GM19025 (cell line): ENCODE measurements at regions not wholly inside any gene's neighbourhood (a gene's known extent, or its start where the extent isn't known, plus 50 kb on each side); places are given as distances from the start of the nearest gene placed in this dataset.

ENCODE experiments used
- ATAC-seq: cut with Tn5 transposase; IDR thresholded peaks from one replicate; pipeline ENCODE4 v1.9.1; 2021; ENCODE audit warnings: mild to moderate bottlenecking, low read depth, moderate library complexity; ENCODE audit not compliant: unreplicated experiment

GRCh38 chr3:34218706-34219385 lies 420.4 kb downstream of the PDCD6IP start:
- ATAC-seq: no peak

GRCh38 chr3:34219556-34219955 lies 421.1 kb downstream of the PDCD6IP start:
- ATAC-seq: no peak

DNA sequence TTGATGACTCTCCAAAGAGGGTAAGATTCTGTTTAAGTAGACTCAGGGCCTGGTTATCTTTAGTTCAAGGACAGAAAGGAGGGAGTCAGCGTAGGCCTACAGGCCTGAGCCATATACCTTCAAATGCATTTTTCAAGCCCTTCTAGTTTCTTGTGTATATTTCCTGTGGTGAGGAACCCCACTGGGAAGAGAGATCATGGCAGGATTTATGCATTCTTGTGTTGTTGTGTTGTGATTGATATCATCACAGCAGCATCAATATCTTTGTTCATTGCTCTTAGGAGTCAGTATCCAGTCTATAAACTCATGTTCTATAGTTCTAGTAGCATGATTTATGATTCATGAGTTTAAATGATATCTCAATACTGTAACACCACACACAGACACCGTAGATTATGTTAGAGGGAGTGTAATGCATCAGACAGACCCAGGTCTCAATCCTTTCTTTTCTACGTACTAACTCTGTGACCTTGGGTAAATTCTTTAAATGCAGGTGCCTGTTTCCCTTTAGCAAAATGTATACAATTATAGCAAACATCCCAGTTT lies 427.5 kb downstream of the PDCD6IP start:
- ATAC-seq: no peak

DNA sequence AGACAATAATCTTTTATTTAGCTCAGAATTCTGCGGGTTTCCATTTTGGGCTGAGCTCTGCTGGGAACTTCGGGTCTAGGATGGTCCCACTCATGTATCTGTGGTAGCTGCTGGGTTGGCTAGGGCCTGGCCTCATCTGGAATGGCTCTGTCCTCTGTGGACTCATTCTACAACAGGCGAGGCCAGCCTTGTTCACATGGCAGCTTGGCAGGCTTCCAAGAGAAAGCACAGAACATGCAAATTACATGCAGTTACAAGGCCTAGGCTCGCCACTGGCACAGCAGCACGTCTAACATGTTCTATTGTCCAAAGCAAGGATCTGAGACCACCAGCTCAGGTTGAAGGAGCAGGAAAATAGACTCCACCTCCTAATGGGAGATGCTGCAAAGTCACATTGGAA lies 431.4 kb downstream of the PDCD6IP start:
- no peak for ATAC-seq

- no peak for ATAC-seq
Observed at GRCh38 chr3:34235096-34235495, 436.7 kb downstream of the PDCD6IP start.

GRCh38 chr3:34237946-34238345 lies 439.5 kb downstream of the PDCD6IP start:
- ATAC-seq: no peak

- ATAC-seq: no peak
Observed at GRCh38 chr3:34238407-34238806, 440.0 kb downstream of the PDCD6IP start.

DNA sequence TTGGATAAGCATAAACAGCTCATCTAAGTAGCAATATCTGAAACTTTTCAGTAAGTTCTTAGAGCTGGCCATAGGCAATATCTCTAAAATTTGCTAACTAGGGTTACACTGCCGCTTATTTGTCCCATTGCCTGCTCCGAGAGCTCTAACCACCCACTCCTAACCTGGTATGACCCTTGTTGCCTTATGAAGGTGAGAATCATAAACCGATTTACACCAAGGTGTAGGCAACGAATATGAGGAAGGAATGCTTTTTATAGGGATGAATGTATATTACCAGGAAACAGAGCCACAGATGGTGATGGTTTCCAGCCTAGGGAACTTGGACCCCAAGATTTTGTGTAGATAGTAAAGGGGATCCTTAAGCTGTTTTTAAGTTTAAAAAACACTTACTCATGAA lies 440.9 kb downstream of the PDCD6IP start:
- ATAC-seq: no peak

- ATAC-seq: no peak
Observed at GRCh38 chr3:34239875-34240274, 441.4 kb downstream of the PDCD6IP start.

- ATAC-seq: no peak
Observed at GRCh38 chr3:34247401-34247800, 449.0 kb downstream of the PDCD6IP start.

DNA sequence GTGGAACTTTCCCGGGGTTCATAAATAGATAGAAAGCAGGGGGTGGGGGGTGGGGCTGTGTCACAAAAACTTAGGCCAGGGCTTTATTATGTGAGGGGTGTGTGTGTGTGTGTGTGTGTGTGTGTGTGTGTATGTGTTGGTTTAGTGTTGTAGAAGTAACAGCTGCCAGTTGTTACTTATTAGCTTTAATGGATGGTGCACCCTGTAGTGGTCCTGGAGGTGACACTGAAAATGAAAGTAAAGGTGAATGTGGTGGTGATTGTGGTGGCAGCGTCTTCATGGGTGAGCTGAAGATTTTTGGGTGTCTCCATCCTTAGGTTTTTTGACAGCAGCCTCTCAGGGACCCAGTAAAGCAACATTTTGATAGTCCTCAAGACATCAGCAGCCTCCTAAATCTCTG lies 449.9 kb downstream of the PDCD6IP start:
- ATAC-seq: peak; percentile 94

DNA sequence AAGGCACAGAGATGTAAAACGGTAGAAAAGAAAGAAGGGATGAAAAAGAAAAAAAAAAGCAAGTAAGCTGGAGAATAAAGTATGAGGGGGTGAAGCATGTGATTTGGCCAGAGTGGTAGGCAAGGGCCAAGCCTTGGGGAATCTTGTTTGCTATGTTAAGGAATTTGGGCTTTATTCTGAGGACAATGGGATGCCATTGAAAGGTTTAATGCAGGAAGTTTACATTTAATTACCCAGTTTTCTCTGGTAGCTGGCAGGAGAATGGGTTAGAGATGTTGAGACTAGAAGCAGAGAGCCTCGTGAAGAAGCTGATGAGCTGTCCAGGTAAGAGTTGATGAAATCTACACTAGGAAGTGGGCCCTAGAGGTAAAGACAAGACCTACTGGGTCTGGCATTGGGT lies 455.9 kb downstream of the PDCD6IP start:
- ATAC-seq: no peak

GRCh38 chr3:34256021-34256420 lies 457.6 kb downstream of the PDCD6IP start:
- no peak for ATAC-seq

- ATAC-seq: no peak
Observed at GRCh38 chr3:34256791-34257190, 458.4 kb downstream of the PDCD6IP start.

- no peak for ATAC-seq
Observed at GRCh38 chr3:34258271-34258998, 460.0 kb downstream of the PDCD6IP start.

DNA sequence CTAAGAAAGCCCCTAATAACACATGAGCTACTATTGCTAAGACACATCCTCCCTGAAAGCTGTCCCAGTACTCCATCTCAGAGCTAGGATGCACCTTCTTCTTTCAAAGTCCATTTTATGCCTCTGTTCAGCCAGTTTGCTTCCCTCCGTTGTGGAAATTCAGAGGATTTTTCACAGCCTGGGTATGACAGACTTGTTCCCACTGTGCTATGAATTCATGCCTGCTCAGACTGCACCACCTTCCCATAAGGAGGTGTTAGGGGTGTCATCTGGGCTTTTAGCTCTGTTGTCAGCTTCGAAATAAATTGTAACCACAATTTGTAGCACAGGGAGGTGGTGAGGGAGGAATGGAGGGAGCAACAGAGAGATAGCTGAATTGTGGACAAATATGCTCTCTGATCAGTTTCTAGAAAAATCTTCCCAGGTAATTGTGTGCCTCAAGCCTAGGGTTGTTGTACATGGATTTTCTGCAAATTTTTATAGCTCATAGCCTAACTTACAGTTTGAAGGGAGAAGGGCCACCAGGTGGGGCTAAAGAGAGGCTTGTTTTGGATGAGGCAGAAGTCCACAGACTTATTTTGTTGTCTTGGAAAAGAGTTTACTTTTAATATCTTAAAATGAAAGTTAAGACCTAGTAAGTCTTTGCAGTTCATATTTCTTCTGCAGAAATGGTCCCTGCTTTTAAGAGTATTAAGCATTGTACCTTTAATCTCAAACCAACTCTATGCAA lies 462.0 kb downstream of the PDCD6IP start:
- ATAC-seq: no peak

GRCh38 chr3:34261001-34261385 lies 462.6 kb downstream of the PDCD6IP start:
- ATAC-seq: no peak

- ATAC-seq: no peak
Observed at GRCh38 chr3:34263101-34263621, 464.7 kb downstream of the PDCD6IP start.

- ATAC-seq: no peak
Observed at GRCh38 chr3:34264337-34265041, 466.1 kb downstream of the PDCD6IP start.

- ATAC-seq: no peak
Observed at GRCh38 chr3:34267088-34267487, 468.7 kb downstream of the PDCD6IP start.
